Left ventricle myocardium inferior (tissue), 1 donor: ENCODE measurements at regions not wholly inside any gene's neighbourhood (a gene's known extent, or its start where the extent isn't known, plus 50 kb on each side); places are given as distances from the start of the nearest gene placed in this dataset.
"Not testable (repeated sequence)": the region's sequence is repeated elsewhere in the genome, so short reads cannot be mapped to it uniquely, and the experiment has no call there.

Experiments
- DNase-seq: peaks from one replicate; pipeline ENCODE4 v3.0.0-alpha.2; 2020
- H3K27ac ChIP-seq: fragments of 200-600 bp; replicated peaks from 2 replicates; pipeline ENCODE4 v1.8.0; 2021
- H3K27me3 ChIP-seq: fragments of 200-600 bp; 2 replicates; pipeline ENCODE4 v1.8.0; 2021; ENCODE audit warnings: low read depth
- H3K36me3 ChIP-seq: fragments of 200-600 bp; 2 replicates; pipeline ENCODE4 v1.8.0; 2021
- H3K4me1 ChIP-seq: fragments of 200-600 bp; 2 replicates; pipeline ENCODE4 v1.8.0; 2021
- H3K4me3 ChIP-seq: fragments of 200-600 bp; 2 replicates; pipeline ENCODE4 v1.8.0; 2021; ENCODE audit warnings: mild to moderate bottlenecking, moderate library complexity
- H3K9me3 ChIP-seq: fragments of 200-600 bp; replicated peaks from 2 replicates; pipeline ENCODE4 v1.8.0; 2021
- CTCF ChIP-seq: fragments of 200-600 bp; IDR thresholded peaks from 2 replicates; pipeline ENCODE4 v1.8.0; 2021; ENCODE audit warnings: antibody characterized with exemption, mild to moderate bottlenecking, borderline replicate concordance
- intact Hi-C: fragments of 100-400 bp; cut with micrococcal nuclease; formaldehyde crosslinking; loops from one replicate; pipeline ENCODE4 v1.11.0; 2022
- donor health status: DM: no; HTN: yes; CAD: no; lungs with severe emphysema.

GRCh38 chr10:7039859-7040258, 371.0 kb downstream of the SFMBT2 start:
- intact Hi-C loops: no loop called here
- no peak overlapping the region for H3K4me3 ChIP-seq
- no peaks in the 10 kb centered on the region for H3K27me3 ChIP-seq
- DNase-seq: no peak
- TF ChIP-seq CTCF: no peak
- no peaks in the 10 kb centered on the region for H3K9me3 ChIP-seq
- H3K4me1 ChIP-seq: no peaks in the 10 kb centered on the region
- H3K27ac ChIP-seq: no peak overlapping the region
- no peaks in the 10 kb centered on the region for H3K36me3 ChIP-seq

GRCh38 chr10:7038416-7038815, 372.4 kb downstream of the SFMBT2 start:
- Histone ChIP-seq H3K27ac (no peak overlapping the region), H3K4me1 (no peaks in the 10 kb centered on the region), H3K36me3 (no peaks in the 10 kb centered on the region), H3K4me3 (no peak overlapping the region), H3K9me3 (no peaks in the 10 kb centered on the region), H3K27me3 (no peaks in the 10 kb centered on the region)
- no peak for DNase-seq
- no peak for TF ChIP-seq CTCF
- intact Hi-C loops: no loop called here

- H3K4me1 ChIP-seq, H3K27me3 ChIP-seq, H3K36me3 ChIP-seq, intact Hi-C loops, H3K27ac ChIP-seq, H3K9me3 ChIP-seq, DNase-seq, H3K4me3 ChIP-seq: not testable (repeated sequence)
Observed at GRCh38 chr10:7037434-7037833, 373.4 kb downstream of the SFMBT2 start.

GRCh38 chr10:7036951-7037350, 373.9 kb downstream of the SFMBT2 start:
- no peak for TF ChIP-seq CTCF
- H3K27ac ChIP-seq: no peak overlapping the region
- H3K4me1 ChIP-seq: no peaks in the 10 kb centered on the region
- no peaks in the 10 kb centered on the region for H3K36me3 ChIP-seq
- DNase-seq: no peak
- intact Hi-C loops: no loop called here
- H3K9me3 ChIP-seq: no peaks in the 10 kb centered on the region
- no peak overlapping the region for H3K4me3 ChIP-seq
- H3K27me3 ChIP-seq: no peaks in the 10 kb centered on the region

- TF ChIP-seq CTCF: no peak
- Histone ChIP-seq H3K9me3 (no peaks in the 10 kb centered on the region), H3K27ac (no peak overlapping the region), H3K27me3 (peaks cover 10% of the 10 kb centered on the region), H3K36me3 (no peaks in the 10 kb centered on the region), H3K4me1 (no peaks in the 10 kb centered on the region), H3K4me3 (no peak overlapping the region)
- intact Hi-C loops: no loop called here
- DNase-seq: no peak
Observed at GRCh38 chr10:7035126-7035761, 375.6 kb downstream of the SFMBT2 start.

- H3K27me3 ChIP-seq: peaks cover 10% of the 10 kb centered on the region
Observed at GRCh38 chr10:7033031-7033430, 377.8 kb downstream of the SFMBT2 start.

More at GRCh38 chr10:7033031-7033430, 377.8 kb downstream of the SFMBT2 start:
- no peak for DNase-seq
- Histone ChIP-seq H3K36me3 (no peaks in the 10 kb centered on the region), H3K9me3 (no peaks in the 10 kb centered on the region), H3K4me3 (no peak overlapping the region), H3K4me1 (no peaks in the 10 kb centered on the region), H3K27ac (no peak overlapping the region)
- no peak for TF ChIP-seq CTCF
- intact Hi-C loops: no loop called here
